Subcutaneous abdominal adipose tissue (tissue), 5 donors: ENCODE measurements at regions not wholly inside any gene's neighbourhood (a gene's known extent, or its start where the extent isn't known, plus 50 kb on each side); places are given as distances from the start of the nearest gene placed in this dataset.

Source experiments
- H3K27ac ChIP-seq: one replicate; pipeline ENCODE4 v1.7.0; 2013; ENCODE audit warnings: low read depth, mild to moderate bottlenecking, inconsistent platforms, low read length, moderate library complexity
- H3K27me3 ChIP-seq, 5 donors: one replicate each; pipeline ENCODE4 v1.7.0; 2013; ENCODE audit warnings: low read length in 5 of 5, inconsistent platforms in 1 of 5; ENCODE audit not compliant: control insufficient read depth in 5 of 5, insufficient read depth in 4 of 5
- H3K36me3 ChIP-seq, 5 donors: one replicate each; pipeline ENCODE4 v1.7.0; 2013; ENCODE audit warnings: low read length in 5 of 5; ENCODE audit not compliant: control insufficient read depth in 5 of 5, insufficient read depth in 5 of 5
- H3K4me1 ChIP-seq, 5 donors: one replicate each; pipeline ENCODE4 v1.7.0; 2013; ENCODE audit warnings: low read length in 5 of 5, mild to moderate bottlenecking in 3 of 5, moderate library complexity in 1 of 5; ENCODE audit not compliant: control insufficient read depth in 5 of 5, insufficient read depth in 5 of 5
- H3K4me3 ChIP-seq, 5 donors: one replicate each; pipeline ENCODE4 v1.7.0; 2013; ENCODE audit warnings: low read length in 5 of 5, low read depth in 1 of 5
- H3K9ac ChIP-seq, 5 donors: one replicate each; pipeline ENCODE4 v1.7.0; 2013; ENCODE audit warnings: low read length in 5 of 5, mild to moderate bottlenecking in 4 of 5, moderate library complexity in 3 of 5
- H3K9me3 ChIP-seq, 5 donors: one replicate each; pipeline ENCODE4 v1.7.0; 2013; ENCODE audit warnings: low read length in 5 of 5; ENCODE audit not compliant: control insufficient read depth in 5 of 5
- donor health status: healthy.
- donor health status: healthy.
- donor health status: healthy.
- donor health status: healthy.
- donor health status: healthy.

GRCh38 chr4:53935780-53936179 is 128.6 kb downstream of the CHIC2 start:
- no peaks in the 10 kb centered on the region for H3K36me3 ChIP-seq

GRCh38 chr4:53932796-53933610 is 131.4 kb downstream of the CHIC2 start:
- no peak overlapping the region for H3K27ac ChIP-seq
- no peaks in the 10 kb centered on the region for H3K9me3 ChIP-seq
- H3K9ac ChIP-seq: no peak overlapping the region
- no peaks in the 10 kb centered on the region for H3K36me3 ChIP-seq
- peaks cover 0 to 4% (median under 1%) of the 10 kb centered on the region in 5 donors for H3K27me3 ChIP-seq
- H3K4me3 ChIP-seq: no peak overlapping the region
- H3K4me1 ChIP-seq: peaks cover 0 to 5% (median 2%) of the 10 kb centered on the region in 5 donors

More at GRCh38 chr4:53935780-53936179, 128.6 kb downstream of the CHIC2 start:
- H3K4me3 ChIP-seq: no peak overlapping the region
- H3K9ac ChIP-seq: no peak overlapping the region
- H3K27me3 ChIP-seq: peaks cover 0 to 4% (median 2%) of the 10 kb centered on the region in 5 donors
- H3K4me1 ChIP-seq: no peaks in the 10 kb centered on the region
- no peak overlapping the region for H3K27ac ChIP-seq
- H3K9me3 ChIP-seq: peaks cover 0 to 6% (median 5%) of the 10 kb centered on the region in 5 donors

GRCh38 chr4:53931461-53931961 is 132.9 kb downstream of the CHIC2 start:
- Histone ChIP-seq H3K4me3 (no peak overlapping the region), H3K27ac (no peak overlapping the region), H3K27me3 (peaks cover 0 to 4% (median 0%) of the 10 kb centered on the region in 5 donors), H3K4me1 (peaks cover 0 to 5% (median 2%) of the 10 kb centered on the region in 5 donors), H3K36me3 (no peaks in the 10 kb centered on the region), H3K9ac (no peak overlapping the region), H3K9me3 (no peaks in the 10 kb centered on the region)

- Histone ChIP-seq H3K4me1 (peaks cover 0 to 5% (median 2%) of the 10 kb centered on the region in 5 donors), H3K27ac (no peak overlapping the region), H3K9ac (no peak overlapping the region), H3K9me3 (no peaks in the 10 kb centered on the region), H3K4me3 (no peak overlapping the region), H3K36me3 (no peaks in the 10 kb centered on the region), H3K27me3 (peaks cover 0 to 4% (median 0%) of the 10 kb centered on the region in 5 donors)
Observed at GRCh38 chr4:53929955-53930798, 134.2 kb downstream of the CHIC2 start.

- H3K9ac ChIP-seq: no peak overlapping the region
- H3K9me3 ChIP-seq: no peaks in the 10 kb centered on the region
- peaks cover 0 to 5% (median 2%) of the 10 kb centered on the region in 5 donors for H3K4me1 ChIP-seq
- no peak overlapping the region for H3K27ac ChIP-seq
- peaks cover 0 to 6% (median 0%) of the 10 kb centered on the region in 5 donors for H3K27me3 ChIP-seq
- H3K36me3 ChIP-seq: no peaks in the 10 kb centered on the region
- H3K4me3 ChIP-seq: no peak overlapping the region
Observed at GRCh38 chr4:53929311-53929710, 135.1 kb downstream of the CHIC2 start.

- Histone ChIP-seq H3K36me3 (no peaks in the 10 kb centered on the region), H3K4me3 (no peak overlapping the region), H3K27me3 (peaks cover 0 to 6% (median 0%) of the 10 kb centered on the region in 5 donors), H3K9me3 (no peaks in the 10 kb centered on the region), H3K27ac (no peak overlapping the region), H3K9ac (no peak overlapping the region), H3K4me1 (peaks cover 0 to 5% (median 2%) of the 10 kb centered on the region in 5 donors)
Observed at GRCh38 chr4:53928825-53929224, 135.6 kb downstream of the CHIC2 start.

- Histone ChIP-seq H3K4me3 (no peak overlapping the region), H3K9me3 (no peaks in the 10 kb centered on the region), H3K27me3 (peaks cover 0 to 2% (median 0%) of the 10 kb centered on the region in 5 donors), H3K27ac (no peak overlapping the region), H3K9ac (no peak overlapping the region), H3K36me3 (no peaks in the 10 kb centered on the region), H3K4me1 (peaks cover 0 to 5% (median 2%) of the 10 kb centered on the region in 5 donors)
Observed at GRCh38 chr4:53925050-53925605, 139.3 kb downstream of the CHIC2 start.

GRCh38 chr4:53924333-53925049 is 139.9 kb downstream of the CHIC2 start:
- peaks cover 0 to 2% (median 0%) of the 10 kb centered on the region in 5 donors for H3K4me1 ChIP-seq
- H3K36me3 ChIP-seq: no peaks in the 10 kb centered on the region
- H3K4me3 ChIP-seq: no peak overlapping the region
- no peak overlapping the region for H3K27ac ChIP-seq
- H3K9me3 ChIP-seq: no peaks in the 10 kb centered on the region
- peaks cover 0 to 2% (median 0%) of the 10 kb centered on the region in 5 donors for H3K27me3 ChIP-seq
- H3K9ac ChIP-seq: no peak overlapping the region

- H3K27ac ChIP-seq: no peak overlapping the region
- no peak overlapping the region for H3K4me3 ChIP-seq
- H3K27me3 ChIP-seq: peaks cover 0 to 2% (median 0%) of the 10 kb centered on the region in 5 donors
- H3K9ac ChIP-seq: no peak overlapping the region
- H3K36me3 ChIP-seq: no peaks in the 10 kb centered on the region
- peaks cover 0 to 2% (median 0%) of the 10 kb centered on the region in 5 donors for H3K4me1 ChIP-seq
- H3K9me3 ChIP-seq: no peaks in the 10 kb centered on the region
Observed at GRCh38 chr4:53923921-53924320, 140.5 kb downstream of the CHIC2 start.
